Breast epithelium (tissue), 4 donors: ENCODE measurements at regions not wholly inside any gene's neighbourhood (a gene's known extent, or its start where the extent isn't known, plus 50 kb on each side); places are given as distances from the start of the nearest gene placed in this dataset.
"Not testable (repeated sequence)": the region's sequence is repeated elsewhere in the genome, so short reads cannot be mapped to it uniquely, and the experiment has no call there.

Experiments used
- DNase-seq, 2 donors: peaks; one replicate each; pipeline ENCODE4 v3.0.0-alpha.2; 2019; ENCODE audit warnings: low spot score in 2 of 2
- H3K27ac ChIP-seq, 2 donors: fragments of 200-600 bp; sonication (generic) in 1 of 2; one replicate each; pipeline ENCODE4 v1.5.1; 2016 to 2019; ENCODE audit warnings: mild to moderate bottlenecking in 1 of 2
- H3K27me3 ChIP-seq, 2 donors: fragments of 200-600 bp; sonication (generic) in 1 of 2; one replicate each; pipeline versions ENCODE4 v1.5.1 to v1.6.0; 2017 to 2019; ENCODE audit warnings: control low read depth in 1 of 2, mild to moderate bottlenecking in 1 of 2
- H3K36me3 ChIP-seq: fragments of 200-600 bp; one replicate; pipeline ENCODE4 v1.5.1; 2019
- H3K4me1 ChIP-seq, 2 donors: fragments of 200-600 bp; sonication (generic); one replicate each; pipeline ENCODE4 v1.5.1; 2016 to 2019; ENCODE audit warnings: control low read depth in 1 of 2
- H3K4me3 ChIP-seq, 3 donors: fragments of 200-600 bp; sonication (generic); 1 replicate in 2 of 3; 2 replicates in 1 of 3; pipeline ENCODE4 v1.5.1; 2016 to 2019; ENCODE audit warnings: mild to moderate bottlenecking in 3 of 3, moderate library complexity in 2 of 3
- H3K9me3 ChIP-seq, 2 donors: fragments of 200-600 bp; sonication (generic) in 1 of 2; one replicate each; pipeline ENCODE4 v1.5.1; 2016 to 2019; ENCODE audit warnings: control low read depth in 1 of 2
- intact Hi-C: fragments of 100-400 bp; cut with DNase I; formaldehyde crosslinking; loops from one replicate; pipeline ENCODE4 v1.15.1; 2023; ENCODE audit warnings: low total_unique reads

DNA sequence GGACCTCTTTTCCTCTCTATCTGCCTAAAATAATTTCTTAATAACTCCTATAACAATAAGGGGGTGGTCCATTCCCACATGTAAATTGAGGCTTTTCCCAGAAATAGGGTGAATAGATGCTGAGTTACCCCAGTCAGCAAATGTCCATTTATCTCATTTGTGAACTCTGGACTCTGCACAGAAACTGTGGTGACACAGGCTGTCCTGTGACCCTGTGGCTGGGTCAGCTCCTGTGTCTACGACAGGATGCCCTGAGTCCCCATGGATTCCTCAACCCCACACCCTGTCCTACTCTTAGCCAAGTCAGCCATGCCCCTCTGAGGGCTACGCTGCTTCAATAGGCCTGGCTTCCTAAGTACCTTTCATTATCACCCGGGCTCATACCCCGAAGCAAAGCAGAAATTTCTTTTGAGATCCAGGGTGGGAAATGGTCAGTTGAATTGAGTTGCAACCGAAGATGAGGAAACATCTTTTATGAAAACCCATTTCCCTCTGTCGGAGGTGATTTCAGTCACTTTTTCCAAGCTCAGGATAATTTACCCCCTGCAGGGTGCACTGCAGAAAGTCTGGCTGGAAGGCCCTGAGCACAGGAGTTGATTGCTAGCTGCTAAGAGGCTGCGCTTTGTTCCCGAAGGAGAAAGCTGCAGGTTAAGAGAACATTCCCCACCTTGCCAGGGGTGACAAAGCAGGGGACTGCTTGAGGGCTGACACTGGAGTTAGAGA, 89.5 kb upstream of the PRSS12 start:
- H3K36me3 ChIP-seq, H3K27me3 ChIP-seq, intact Hi-C loops, H3K4me1 ChIP-seq, H3K9me3 ChIP-seq, H3K27ac ChIP-seq, DNase-seq, H3K4me3 ChIP-seq: not testable (repeated sequence)

DNA sequence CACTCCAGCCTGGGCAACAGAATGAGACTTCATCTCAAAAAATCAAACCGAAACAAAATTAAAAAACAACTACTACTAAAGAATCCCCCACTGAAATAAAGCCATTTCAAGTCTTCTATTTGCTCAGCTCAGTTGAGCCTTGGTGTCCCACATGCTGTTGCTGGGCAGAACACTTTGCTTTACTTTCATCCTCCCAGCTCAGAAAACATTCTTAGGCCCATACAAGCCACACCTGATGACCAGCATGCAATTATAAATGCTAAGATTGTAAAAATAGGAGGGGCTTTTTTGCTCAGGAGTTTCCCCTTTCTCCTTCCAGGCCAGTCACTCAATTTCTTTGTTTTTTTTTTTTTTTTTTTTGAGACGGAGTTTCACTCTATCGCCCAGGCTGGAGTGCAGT, 94.6 kb upstream of the PRSS12 start:
- intact Hi-C loops, H3K9me3 ChIP-seq: not testable (repeated sequence)

DNA sequence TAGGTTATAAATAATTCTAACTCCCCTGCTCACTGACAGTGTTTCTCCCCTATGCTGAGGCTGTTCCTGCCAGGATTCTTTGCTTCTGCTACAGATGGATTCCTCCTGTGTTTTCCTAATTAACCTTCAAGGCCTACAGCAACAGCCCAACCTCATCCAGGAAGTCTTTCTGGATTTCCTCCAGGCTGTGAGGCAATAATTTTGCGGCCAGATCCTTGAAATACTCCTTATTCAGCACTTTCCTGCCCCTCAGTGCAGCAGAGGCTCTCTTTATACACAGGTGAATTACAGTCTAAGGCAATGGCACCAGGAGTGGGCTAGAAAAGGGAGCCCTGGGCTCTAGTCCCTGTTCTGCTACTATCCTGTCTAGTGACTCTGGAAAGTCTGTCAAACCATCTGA, 102.1 kb upstream of the PRSS12 start:
- H3K9me3 ChIP-seq, DNase-seq, H3K36me3 ChIP-seq, intact Hi-C loops, H3K27me3 ChIP-seq, H3K27ac ChIP-seq, H3K4me3 ChIP-seq, H3K4me1 ChIP-seq: not testable (repeated sequence)

More for the DNA sequence above, 94.6 kb upstream of the PRSS12 start:
- H3K27me3 ChIP-seq, H3K36me3 ChIP-seq, H3K27ac ChIP-seq, H3K4me1 ChIP-seq, H3K4me3 ChIP-seq, DNase-seq: not testable (repeated sequence)

DNA sequence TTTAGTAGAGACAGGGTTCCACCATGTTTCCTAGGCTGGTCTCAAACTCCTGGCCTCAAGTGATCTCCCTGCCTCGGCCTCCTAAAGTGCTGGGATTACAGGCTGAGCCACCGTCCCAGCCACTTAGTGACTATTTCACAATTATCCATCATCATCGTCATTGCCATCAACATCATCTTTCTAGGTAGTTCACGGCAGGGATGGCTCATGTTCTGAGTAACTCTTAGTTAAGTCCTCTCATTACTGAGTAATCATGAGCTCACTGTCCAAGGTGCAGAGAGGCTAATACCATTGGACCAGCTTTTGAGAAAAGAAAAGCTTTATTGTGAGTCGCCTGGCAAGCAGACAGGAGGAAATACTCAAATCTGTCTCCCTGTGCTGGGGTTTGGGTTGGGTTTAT, 108.6 kb upstream of the PRSS12 start:
- H3K27me3 ChIP-seq, DNase-seq, H3K9me3 ChIP-seq, H3K4me3 ChIP-seq, intact Hi-C loops, H3K27ac ChIP-seq, H3K4me1 ChIP-seq, H3K36me3 ChIP-seq: not testable (repeated sequence)

DNA sequence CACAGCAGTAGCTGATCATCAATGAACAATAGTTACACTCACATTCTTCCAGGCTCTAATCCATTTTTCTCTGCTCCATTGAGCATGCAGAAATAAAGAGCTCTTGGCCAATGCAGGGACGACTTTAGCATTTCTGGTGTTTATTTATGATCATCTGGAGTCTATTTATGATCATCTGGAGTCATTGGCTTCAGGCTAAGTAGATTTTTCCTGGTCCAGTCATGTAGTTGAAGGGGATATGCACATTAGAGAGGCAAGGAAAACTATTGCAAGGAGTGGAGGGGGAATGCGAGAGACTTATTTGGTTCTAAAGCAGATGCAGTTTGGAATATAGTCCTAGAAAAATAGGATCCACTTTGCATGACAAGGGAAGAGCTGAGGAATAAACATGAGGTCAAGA, 113.0 kb upstream of the PRSS12 start:
- H3K4me3 ChIP-seq, H3K27ac ChIP-seq, H3K27me3 ChIP-seq, H3K9me3 ChIP-seq, H3K36me3 ChIP-seq, DNase-seq, H3K4me1 ChIP-seq, intact Hi-C loops: not testable (repeated sequence)

DNA sequence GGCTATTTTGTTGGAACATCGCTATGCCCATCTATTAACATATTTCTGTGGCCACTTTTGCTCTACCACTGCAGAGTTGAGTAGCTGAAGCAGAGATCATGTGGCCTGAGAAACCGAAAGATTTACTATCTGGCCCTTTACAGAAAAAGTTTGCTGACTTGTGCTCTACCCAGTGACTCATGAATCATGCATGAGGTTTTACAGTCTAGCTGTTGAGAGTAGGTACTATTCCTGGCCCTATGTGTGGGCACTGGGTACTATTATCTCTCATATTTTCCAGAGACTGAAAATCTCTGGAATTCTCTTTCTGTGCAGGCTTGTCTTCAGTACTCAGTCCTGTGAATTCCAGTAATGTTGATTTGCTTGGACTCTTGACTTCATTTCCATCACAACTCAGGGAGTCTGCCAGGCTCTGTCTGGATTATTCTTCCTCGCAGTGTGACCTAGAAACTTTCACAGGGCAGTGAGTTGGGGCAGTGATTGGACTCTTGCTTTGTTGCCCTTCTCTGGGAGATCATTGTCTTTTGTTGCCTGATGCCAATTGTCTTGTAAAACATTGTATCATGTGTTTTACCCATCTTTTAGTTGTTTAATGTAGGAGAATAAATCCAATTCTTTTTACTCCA, 121.3 kb upstream of the PRSS12 start:
- H3K27ac ChIP-seq, H3K9me3 ChIP-seq, DNase-seq, H3K4me3 ChIP-seq, H3K36me3 ChIP-seq, H3K27me3 ChIP-seq, intact Hi-C loops, H3K4me1 ChIP-seq: not testable (repeated sequence)

DNA sequence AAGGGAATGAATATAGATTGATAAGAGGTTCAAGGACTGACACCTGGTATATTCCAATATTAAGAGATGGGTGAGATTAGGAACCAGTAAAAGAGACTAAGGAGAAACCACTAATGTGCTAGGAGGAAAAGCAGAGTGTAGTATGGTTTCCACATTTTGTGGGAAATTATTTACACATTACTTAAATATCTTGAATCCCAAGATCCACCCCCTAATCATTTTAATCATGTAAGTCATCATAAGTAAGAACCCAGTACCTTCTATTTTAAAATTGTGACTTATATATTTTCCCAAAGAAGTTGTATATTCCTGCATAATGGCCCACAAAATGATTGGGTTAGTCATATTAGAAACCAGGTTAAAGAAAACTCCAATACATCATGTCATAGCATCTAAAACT, 122.0 kb upstream of the PRSS12 start:
- H3K4me1 ChIP-seq, H3K36me3 ChIP-seq, intact Hi-C loops, H3K27me3 ChIP-seq, DNase-seq, H3K4me3 ChIP-seq, H3K9me3 ChIP-seq, H3K27ac ChIP-seq: not testable (repeated sequence)

DNA sequence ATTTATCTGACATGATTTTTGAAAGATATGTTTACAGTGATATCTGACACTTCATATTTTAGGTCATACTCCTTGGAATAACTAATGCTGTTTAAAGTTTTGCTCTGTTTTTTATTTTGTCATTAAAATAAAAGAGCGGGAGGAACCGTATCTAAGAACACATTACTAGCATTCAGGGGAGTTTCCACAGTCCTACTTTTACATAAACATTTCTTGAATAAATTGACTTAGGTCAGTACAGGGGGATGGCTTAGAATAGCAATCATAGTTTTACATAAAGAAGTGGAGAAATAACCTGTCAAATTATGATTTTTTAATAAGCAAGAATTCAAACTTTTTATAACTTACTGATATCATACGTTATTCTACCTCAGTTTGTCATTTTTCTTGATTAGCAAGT, 123.1 kb upstream of the PRSS12 start:
- H3K4me3 ChIP-seq, H3K9me3 ChIP-seq, H3K4me1 ChIP-seq, H3K36me3 ChIP-seq, H3K27me3 ChIP-seq, H3K27ac ChIP-seq, DNase-seq, intact Hi-C loops: not testable (repeated sequence)

DNA sequence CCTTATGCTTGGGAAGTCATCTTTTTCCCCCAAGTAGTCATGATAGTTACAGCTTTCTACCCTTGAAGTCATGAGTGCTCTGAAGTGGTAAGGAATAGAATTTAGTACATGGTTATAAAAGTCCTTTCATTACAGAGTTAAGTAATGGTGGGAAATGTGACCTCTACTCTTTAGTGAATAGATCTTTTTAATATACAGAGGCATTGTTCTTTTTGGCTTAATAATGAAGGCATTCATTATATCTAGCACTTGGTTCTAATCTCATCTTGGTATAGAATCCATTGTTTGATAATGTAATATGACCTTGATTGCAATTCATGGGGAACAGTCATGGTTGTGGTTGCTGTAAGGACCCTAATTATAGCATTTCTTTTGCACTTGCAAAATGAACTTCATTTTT, 125.0 kb upstream of the PRSS12 start:
- H3K27ac ChIP-seq, DNase-seq, H3K9me3 ChIP-seq, intact Hi-C loops, H3K4me1 ChIP-seq, H3K4me3 ChIP-seq, H3K27me3 ChIP-seq, H3K36me3 ChIP-seq: not testable (repeated sequence)

DNA sequence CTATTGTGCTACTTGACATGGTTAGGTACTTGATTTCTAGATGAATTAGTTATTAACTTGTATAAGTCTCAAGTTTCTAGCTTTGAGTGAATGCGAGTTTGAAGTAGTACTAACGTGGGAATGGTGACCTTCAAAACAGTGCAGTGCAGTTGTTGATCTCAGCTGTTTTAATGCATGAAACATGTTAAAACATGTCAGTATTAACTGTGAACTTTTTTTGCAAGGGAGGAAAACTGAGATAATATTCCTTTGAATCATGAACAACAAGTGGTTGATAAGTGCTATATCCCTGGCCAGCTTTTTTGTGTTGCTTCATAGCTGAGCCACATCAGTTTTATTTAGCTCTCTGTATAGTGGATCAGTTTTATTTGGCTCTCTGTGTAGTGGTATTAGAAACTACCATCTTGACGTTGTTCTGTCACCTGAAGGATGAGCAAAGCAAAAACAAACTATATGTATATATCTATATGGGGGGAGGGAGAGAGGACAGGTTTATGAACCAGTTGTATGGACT, 133.1 kb upstream of the PRSS12 start:
- intact Hi-C loops, H3K4me1 ChIP-seq, H3K27me3 ChIP-seq, DNase-seq, H3K36me3 ChIP-seq, H3K9me3 ChIP-seq, H3K4me3 ChIP-seq, H3K27ac ChIP-seq: not testable (repeated sequence)

DNA sequence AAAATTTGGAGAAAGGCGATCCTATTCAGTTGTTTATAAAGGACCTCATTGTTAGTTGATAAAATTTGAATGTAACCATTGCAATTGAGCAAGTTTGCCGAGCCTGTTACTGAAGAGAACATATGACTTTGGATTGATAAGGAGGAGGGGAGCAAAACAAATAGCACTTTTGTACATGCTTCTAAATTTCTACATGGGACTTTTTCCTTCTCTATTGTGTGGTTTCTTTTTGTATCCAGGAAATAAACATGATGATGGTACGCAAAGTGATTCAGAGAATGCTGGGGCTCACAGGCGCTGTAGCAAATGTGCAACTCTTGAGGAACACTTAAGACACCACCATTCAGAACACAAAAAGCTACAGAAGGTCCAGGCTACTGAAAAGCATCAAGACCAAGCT, 140.2 kb upstream of the PRSS12 start:
- H3K27me3 ChIP-seq, H3K9me3 ChIP-seq, DNase-seq, H3K36me3 ChIP-seq, H3K4me1 ChIP-seq, H3K4me3 ChIP-seq, H3K27ac ChIP-seq, intact Hi-C loops: not testable (repeated sequence)

DNA sequence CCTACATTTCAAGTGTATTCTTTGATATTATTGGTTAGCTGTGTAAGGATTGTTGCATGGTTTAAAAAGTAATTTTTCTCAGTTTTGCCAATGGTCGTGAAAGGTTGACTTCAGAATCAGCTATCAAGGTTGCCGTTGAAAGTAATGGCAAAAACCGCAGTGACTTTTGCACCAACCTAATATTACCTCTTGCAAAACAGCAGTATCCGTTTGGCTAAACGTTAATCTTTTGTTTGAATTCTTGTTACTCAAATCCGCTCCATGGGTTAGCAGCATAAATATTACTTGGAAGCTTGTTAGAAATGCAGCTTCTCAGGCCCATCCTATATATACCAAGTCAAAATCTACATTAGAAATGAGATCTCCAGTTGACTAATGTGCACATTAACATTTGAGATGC, 141.6 kb upstream of the PRSS12 start:
- H3K9me3 ChIP-seq, DNase-seq, H3K4me1 ChIP-seq, H3K4me3 ChIP-seq, intact Hi-C loops, H3K36me3 ChIP-seq, H3K27me3 ChIP-seq, H3K27ac ChIP-seq: not testable (repeated sequence)

DNA sequence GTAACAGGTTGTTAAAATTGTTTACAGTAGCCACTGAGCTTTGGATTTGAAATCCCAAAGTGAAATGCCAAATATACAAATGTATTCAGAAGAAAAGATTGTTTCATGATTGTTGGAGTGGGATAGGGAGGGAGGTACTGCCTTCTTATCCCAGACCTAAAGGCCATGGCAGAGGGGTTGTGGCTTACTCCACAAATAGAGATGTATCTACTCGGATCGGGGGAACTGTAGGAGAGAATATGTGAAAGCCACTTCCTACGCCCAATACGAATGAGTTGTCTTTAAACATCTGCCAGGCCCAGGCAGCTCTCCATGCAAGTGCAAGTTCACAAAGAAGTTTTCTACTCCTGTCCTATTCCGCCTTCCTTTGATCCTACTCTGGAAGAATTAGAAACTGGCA, 150.2 kb upstream of the PRSS12 start:
- intact Hi-C loops, DNase-seq, H3K27me3 ChIP-seq, H3K9me3 ChIP-seq, H3K36me3 ChIP-seq, H3K4me1 ChIP-seq, H3K27ac ChIP-seq, H3K4me3 ChIP-seq: not testable (repeated sequence)

DNA sequence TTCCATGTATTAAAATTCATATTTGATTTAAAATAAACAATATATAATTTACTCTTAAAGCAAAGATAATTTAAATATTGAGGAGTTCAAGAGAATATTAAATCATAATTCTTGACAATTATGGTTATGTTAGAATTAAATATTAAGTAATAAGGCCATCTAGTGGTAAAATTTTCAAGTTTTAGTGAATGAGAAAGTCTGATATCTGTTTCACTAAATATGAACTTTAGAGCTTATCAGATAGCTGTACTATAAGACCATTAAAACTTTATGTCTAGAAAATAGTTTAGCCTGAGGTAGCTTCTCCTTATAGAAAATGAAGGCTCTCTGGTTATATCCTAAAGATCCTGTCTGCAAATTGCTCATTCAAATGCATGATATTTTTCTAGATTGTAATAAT, 152.1 kb upstream of the PRSS12 start:
- DNase-seq, H3K27me3 ChIP-seq, H3K27ac ChIP-seq, H3K36me3 ChIP-seq, H3K4me1 ChIP-seq, H3K4me3 ChIP-seq, intact Hi-C loops, H3K9me3 ChIP-seq: not testable (repeated sequence)
